Fibroblast of lung (primary cell): ENCODE measurements at regions not wholly inside any gene's neighbourhood (a gene's known extent, or its start where the extent isn't known, plus 50 kb on each side); places are given as distances from the start of the nearest gene placed in this dataset.

ENCODE experiments used
- EZH2 ChIP-seq: IDR thresholded peaks from 2 replicates; pipeline ENCODE4 v1.5.1; 2012; ENCODE audit warnings: low read length, control low read depth, mild to moderate bottlenecking; ENCODE audit errors: missing control alignments
- TF ChIP-seq, protein P1 (sequence below), 2 donors: IDR thresholded peaks in 1 of 2; conservative IDR thresholded peaks in 1 of 2; 1 replicate in 1 of 2; 2 replicates in 1 of 2; pipeline ENCODE4 v1.5.1; 2011 to 2012; ENCODE audit warnings: low read length in 2 of 2, control low read depth in 1 of 2, inconsistent platforms in 1 of 2, low read depth in 1 of 2, mild to moderate bottlenecking in 1 of 2

DNA sequence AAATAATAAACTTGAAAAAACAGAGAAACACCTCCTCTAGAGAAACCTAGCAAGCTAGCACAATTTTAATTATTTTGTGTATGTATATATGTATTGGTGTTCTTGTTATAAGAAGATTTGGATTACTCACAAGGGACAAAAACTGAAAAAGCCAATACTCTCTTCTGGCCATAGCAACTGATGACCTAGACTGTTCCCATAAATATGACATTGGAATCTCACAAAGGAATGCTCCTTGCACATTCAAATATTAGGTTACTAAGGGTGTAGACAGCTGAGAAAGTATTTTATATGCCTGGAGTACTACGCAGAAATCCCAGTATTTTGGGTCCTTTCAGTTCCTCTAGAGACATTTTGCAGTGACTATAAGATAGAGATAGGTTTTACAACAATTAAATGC, 279.4 kb downstream of the FZD1 start:
- TF ChIP-seq, protein P1, sequence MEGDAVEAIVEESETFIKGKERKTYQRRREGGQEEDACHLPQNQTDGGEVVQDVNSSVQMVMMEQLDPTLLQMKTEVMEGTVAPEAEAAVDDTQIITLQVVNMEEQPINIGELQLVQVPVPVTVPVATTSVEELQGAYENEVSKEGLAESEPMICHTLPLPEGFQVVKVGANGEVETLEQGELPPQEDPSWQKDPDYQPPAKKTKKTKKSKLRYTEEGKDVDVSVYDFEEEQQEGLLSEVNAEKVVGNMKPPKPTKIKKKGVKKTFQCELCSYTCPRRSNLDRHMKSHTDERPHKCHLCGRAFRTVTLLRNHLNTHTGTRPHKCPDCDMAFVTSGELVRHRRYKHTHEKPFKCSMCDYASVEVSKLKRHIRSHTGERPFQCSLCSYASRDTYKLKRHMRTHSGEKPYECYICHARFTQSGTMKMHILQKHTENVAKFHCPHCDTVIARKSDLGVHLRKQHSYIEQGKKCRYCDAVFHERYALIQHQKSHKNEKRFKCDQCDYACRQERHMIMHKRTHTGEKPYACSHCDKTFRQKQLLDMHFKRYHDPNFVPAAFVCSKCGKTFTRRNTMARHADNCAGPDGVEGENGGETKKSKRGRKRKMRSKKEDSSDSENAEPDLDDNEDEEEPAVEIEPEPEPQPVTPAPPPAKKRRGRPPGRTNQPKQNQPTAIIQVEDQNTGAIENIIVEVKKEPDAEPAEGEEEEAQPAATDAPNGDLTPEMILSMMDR (conservative IDR thresholded peaks at IDR 0.05 in 1 of 2, IDR thresholded peaks at IDR 0.05 in 1 of 2; ENCODE audit: low read depth in 1 of 2, low read length in 2 of 2): no peak
- TF ChIP-seq EZH2: no peak
